GM19035 (cell line): ENCODE measurements at regions not wholly inside any gene's neighbourhood (a gene's known extent, or its start where the extent isn't known, plus 50 kb on each side); places are given as distances from the start of the nearest gene placed in this dataset.
"Not testable (repeated sequence)": the region's sequence is repeated elsewhere in the genome, so short reads cannot be mapped to it uniquely, and the experiment has no call there.

Experiments used
- ATAC-seq: cut with Tn5 transposase; IDR thresholded peaks from one replicate; pipeline ENCODE4 v1.9.1; 2021; ENCODE audit not compliant: unreplicated experiment

DNA sequence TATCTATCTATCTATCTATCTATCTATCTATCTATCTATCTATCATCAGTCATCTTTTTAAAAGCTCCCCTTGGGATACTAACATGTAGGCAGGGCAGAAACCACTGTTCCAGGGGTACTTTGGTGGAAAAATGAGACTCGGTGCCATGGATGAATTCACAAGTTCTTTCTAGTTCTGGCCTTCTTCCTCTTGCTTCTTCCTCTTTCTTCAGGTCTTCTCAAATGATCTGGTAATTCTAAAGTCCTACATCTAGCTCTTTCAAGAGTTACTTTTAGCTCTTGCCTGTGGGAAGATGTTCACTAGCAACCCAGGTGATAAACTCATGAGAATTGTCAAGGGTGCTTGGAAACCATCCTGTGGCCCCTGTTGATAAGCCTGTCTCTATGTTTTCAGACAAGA, 168.5 kb upstream of the TBC1D5 start:
- no peak for ATAC-seq

DNA sequence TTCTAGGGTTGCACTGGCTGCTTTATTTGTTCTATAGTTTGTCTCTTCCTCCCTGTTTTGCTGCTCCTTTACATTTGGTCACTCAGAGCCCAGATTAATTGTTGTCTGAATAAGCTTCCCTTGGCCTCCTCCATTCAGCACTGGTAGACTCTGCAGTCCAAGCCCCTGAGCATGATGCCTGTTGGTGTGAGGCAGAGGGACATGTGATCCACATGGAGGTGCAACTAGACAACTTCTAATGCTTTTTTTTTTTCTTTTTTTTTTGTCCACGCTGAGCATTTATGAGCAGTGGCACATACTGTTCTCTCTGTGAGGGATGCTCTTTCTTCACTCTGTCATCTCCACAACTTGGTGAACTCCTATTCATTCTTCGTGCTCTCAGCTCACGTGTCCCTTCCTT, 167.3 kb upstream of the TBC1D5 start:
- ATAC-seq: no peak

DNA sequence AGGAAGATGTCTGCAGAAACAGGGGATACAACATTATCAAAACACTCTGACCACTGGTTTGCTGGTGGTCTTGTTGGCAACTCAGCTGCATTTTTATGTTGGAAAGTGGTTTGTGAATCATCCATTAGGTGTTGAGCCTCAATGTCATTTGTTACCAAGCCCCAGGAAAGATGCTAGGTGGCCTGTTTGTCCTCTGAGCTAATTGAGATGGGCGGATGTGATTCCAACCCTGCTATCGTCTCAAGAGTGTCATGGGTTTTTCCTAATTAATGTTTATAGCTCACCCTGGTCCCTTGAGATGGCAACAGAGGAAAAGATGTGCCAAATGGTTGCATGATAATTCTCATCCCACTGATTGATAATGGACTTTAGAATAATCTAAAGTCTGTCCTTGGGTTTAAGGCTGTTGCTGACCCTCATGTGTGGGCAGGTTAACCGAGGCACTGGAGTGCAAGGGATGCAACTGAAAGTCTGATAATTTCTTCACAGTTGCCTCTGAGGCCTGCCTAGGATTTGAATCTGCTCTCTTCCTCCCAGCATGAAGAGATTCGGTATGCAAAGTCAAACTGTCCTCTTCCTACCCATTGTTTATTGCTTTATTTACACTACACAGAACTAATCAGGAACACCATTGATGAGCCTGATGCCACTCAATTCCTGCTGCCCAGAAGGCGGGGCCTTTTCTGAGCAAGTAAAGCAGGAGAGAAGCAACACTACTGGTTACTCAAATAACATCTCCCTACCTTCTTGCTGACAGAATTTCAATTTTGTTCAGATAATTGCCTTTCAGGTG, 166.2 kb upstream of the TBC1D5 start:
- no peak for ATAC-seq

DNA sequence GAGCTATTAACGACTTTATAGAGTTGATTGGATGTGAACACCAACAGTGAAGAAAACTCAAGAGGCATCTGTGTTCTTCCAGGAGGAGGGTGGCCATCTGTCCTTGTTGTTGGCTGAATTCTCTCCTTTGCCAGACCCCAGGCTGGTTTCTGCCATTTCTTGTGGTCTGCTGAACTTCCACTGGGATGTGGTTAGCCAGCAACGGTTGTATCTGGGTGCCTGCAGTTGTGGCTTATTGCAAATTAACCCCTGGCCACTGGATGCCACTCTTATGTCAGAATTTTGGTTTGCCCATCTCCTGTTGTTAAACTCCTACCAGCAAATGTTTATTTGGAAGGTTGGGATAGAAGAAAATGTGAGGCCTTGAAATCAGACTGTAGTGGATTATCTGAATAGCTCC, 163.6 kb upstream of the TBC1D5 start:
- ATAC-seq: no peak

DNA sequence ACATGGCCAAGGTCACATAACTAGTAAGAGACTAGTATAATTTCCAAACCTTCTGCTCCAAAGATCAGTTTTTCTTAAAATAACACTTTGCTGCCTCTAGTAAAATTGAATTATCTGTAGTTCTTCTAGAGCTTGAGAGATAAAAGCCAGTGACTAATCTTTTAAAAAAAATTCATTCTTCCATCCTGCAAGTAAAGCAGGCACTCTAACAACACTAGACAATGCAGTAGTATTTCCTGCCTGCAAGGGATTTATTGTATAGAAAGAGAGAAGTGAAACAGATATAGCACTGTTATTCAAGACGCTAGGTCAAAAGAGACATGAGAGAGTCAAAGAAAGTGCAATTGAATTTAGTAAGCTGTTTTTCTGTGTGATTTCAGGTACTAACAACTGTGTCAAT, 159.5 kb upstream of the TBC1D5 start:
- no peak for ATAC-seq

DNA sequence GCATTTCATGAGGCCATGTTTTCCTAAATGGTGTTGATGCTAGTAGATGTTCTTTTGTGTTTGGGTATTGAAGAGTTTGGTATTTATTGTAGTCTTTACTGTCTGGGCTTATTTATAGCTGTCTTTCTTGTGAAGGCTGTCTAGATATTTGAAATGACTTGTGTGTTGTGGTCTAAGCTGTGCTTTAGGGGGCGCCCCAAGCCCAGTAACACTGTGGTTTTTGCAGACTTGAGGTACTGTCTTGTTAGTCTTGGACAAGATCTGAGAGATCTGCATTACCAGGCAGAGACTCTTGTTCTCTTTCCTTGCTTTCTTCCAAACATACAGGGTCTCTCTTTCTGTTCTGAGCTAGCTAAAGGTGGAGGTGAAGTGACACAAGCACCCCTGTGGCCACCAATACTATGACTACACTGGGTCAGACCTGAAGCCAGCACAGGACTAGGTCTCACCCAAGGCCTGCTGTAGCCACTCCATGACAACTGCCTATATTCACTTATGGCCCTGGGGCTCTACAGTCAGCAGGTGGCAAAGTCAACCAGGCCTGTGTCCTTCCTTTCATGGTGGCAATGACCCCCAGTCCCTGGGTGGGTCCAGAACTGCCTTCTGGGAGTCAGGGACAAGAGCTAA, 152.1 kb upstream of the TBC1D5 start:
- ATAC-seq: peak; percentile 59

DNA sequence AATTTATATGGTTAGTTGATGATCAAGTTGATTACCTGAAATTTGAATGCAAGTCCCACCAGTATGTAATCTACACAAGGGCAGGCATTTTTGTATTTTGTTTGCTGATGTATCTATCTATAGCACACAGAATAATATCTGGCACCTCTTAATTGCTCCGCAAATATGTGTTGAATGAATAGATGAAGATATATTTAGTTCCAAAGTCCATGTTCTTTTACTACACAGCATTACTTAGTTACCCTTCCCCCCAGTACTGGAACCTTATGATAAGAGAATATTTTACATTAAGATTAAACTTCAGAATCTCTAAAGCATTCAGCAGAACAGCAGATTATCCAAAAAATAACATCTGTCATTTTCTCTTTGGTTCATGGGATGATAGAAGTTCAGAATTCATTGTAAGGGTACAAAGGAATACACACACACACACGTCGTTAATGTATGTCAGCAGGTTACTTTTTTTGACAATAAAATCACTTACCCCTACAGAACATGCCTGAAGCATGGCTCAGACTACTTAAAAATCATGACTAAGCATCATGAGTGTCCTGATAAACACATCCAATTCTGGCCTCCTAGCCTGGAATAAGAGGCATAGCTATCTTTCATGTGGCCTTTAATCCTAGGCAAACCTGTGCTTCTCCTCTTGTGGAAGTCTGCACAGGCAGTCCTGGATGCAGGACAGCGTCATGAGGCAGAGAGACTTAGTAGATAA, 148.9 kb upstream of the TBC1D5 start:
- ATAC-seq: no peak

DNA sequence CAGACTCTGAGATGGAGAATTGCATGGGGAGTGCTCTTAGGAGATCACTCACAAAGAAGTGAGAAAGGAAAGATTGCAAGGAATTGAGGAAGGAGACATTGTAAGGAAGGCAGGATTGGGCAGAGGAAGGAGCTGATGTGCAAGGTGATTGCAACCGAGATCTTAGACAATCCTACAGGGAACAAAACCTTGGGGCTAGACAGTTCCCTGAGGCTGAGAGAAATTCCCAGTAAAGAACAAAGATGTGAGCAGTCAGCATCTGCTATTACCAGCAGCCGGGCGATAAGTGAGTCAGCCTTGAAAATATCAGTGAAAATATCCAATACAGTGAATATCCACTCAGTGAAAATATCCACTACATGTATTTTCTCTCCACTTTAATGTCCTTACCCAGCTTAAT, 143.6 kb upstream of the TBC1D5 start:
- no peak for ATAC-seq

DNA sequence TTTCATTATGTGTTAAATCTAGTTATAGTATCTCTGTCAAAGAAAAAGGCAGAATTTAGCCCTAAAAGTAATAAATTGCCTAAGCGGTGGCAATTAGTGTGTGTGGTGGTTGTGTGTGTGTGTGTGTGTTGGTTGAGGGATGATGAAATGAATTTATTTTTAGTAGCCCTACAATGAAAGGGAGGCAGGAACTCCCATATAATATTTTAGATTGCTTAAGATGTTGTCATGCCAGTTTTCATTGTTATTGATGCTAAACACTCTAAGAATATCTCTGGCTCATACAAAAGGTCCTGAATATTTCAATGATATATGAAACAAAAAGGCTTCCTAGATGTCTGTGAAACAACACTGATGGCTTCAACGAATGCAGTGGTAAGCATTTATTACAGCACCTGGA, 140.6 kb upstream of the TBC1D5 start:
- no peak for ATAC-seq

DNA sequence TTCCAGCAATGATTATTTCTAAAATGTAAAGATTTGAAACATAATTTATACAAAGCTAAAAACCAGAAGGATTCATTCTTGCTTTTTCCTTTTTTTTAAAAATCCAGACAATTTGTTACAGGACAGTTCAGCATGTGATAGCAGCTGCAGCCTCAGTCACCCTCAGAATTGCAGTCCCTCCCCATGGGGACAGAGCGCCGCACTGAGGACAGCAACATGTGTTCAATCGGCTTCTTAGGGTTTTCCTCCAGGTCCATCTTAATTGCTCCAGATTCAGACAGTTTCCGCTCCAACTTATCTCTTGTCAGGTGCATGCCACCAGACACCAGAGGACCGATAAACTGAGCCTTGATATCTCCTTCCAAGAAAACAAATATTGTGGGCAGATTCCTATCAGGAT, 134.9 kb upstream of the TBC1D5 start:
- ATAC-seq: no peak

DNA sequence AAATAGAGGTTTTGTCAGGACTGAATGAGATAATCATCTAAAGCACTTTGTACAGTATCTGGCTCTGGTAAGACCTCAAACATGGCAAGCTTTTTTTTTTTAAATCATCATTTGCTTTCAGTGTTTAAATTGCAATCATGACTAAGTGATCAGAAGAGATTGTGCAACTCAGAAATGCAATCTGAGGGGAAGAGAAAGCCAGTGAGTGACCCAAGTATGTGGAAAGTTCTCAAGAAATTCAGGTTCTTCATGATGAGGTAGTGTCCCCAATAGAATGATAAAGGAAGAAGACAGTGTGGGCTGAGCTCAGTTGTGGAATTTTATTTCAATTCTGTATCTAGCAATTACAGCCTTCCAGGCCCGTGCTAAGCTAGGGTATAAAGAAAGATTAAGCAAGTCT, 132.2 kb upstream of the TBC1D5 start:
- ATAC-seq: no peak

DNA sequence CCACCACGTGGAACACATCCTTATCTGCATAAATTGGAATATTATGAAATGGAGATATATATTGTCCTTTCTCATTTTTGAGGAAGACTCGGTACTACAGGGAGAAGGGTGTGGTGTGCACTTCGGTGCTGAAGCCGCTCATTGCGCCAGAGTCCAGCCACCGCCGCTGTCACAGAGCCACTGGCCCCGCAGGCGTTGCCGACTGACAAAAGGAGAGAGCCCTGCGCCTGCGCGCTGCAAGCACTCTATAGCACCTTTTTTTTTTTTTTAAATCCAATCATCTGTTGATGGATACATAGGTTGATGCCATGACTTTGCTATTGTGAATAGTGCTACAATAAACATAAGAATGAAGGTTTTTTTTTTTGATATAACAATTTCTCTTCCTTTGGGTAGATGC, 130.0 kb upstream of the TBC1D5 start:
- no peak for ATAC-seq

DNA sequence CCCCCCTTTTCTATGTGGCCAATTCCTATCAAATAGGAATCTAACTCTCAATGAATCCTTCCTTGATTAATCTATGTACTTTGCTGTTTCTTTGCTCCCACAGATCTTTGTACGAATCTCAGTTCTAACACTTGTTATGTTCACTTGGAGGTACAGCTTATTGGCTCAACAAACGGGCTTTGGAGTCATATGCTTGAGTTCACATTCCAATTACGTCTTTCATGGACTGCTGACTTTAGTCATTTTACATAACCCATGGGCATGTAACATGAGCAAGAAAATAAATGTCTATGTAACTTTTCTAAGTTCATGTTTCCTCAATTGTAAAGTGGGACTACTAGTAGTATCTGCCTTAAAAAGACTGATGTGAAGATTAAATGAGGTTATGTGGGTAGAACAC, 123.2 kb upstream of the TBC1D5 start:
- ATAC-seq: no peak

DNA sequence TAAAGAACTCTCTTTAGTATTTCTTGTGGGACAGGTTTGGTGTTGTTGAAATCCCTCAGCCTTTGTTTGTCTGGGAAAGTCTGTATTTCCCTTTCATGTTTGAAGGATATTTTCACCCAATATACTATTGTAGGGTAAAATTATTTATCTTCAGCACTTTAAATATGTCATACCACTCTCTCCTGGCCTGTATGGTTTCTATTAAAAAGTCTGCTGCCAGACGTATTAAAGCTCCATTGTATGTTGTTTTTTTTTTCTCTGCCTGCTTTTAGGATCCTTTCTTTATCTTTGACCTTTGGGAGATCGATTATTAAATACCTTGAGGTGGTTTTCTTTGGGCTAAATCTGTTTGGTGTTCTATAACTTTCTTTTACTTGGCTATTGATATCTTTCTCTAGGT, 119.0 kb upstream of the TBC1D5 start:
- ATAC-seq: no peak

DNA sequence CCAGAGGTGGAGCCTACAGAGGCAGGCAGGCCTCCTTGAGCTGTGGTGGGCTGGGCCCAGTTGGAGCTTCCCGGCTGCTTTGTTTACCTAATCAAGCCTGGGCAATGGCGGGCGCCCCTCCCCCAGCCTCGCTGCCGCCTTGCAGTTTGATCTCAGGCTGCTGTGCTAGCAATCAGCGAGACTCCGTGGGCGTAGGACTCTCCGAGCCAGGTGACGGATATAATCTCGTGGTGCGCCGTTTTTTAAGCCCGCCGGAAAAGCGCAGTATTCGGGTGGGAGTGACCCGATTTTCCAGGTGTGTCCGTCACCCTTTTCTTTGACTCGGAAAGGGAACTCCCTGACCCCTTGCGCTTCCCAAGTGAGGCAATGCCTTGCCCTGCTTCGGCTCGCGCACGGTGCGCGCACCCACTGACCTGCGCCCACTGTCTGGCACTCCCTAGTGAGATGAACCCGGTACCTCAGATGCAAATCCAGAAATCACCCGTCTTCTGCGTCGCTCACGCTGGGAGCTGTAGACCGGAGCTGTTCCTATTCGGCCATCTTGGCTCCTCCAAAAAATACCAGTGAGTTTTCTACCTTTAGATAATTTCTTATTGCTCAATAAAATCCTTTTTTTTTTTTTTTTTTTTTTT, 118.5 kb upstream of the TBC1D5 start:
- ATAC-seq: not testable (repeated sequence)

DNA sequence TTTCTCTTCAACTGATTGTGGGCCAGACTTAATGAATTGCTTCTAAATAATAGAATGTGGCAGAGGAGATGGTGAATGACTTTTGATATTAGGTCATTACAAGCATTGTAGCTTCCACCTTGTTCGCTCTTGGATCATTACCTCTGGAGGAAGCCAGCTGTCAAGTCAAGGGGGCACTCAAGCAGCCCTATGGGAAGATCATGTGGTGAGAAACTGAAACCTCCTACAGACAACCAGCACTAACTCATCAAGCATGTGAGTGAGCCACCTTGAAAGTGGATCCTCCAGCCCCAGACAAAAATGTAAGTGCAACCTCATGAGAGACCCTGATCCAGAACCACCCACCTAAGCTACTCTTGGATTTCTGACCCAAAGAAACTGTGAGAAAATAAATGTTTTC, 109.8 kb upstream of the TBC1D5 start:
- no peak for ATAC-seq

DNA sequence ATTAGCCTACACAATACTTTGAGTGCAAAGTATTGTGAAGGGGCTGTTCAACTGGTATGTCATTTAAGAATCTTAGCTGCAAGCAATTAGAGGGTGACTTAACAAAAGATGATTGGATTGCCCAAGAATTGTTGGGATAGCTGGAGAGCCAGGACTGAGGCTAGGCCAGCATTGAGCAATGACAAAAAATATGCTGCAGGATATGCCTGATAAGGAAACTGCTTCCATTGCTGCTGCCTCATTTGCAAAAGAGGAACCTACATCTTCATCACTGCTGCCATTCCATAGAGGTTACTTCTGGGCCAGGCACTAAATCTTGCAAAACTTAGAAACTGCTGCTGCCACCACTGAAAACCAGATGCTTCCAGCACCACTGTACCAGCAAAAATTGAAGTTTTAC, 108.0 kb upstream of the TBC1D5 start:
- no peak for ATAC-seq

DNA sequence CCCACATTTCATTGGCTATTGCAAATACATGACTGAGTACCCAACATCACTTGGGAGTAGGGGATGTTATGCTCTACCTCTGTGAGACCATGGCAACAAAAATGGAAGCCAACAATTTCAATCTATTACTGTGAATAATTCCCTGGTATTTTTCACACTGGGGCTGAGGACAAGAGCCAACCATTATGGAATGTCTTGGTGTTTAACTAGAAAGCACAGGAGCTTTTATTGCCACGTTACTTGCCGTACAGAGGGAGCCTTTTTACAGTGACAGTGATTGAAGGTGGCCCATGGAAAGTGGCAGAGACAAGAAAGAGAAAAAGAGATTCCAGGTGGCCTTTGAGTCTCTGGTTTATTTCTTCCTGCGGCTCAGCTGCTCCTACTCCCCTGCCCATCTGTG, 105.7 kb upstream of the TBC1D5 start:
- no peak for ATAC-seq

DNA sequence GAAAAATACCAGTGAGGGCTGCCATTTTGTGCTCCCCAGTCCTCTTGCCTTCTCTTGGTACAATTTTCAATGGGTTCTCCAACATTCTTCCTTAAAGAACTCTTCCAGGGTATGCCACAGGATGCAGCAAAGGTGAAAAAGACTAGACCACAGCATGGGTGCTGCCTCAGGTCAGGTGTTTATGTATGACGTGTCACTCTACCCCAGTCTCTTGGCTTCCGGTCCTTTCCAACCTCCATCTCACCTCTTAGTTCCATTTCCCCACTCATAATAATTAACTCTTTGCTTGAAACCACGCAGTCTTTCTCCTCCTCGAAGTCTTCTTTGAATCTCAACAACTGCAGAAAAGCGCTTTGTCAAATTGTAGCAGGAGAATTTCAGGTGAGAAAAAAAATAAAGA, 104.7 kb upstream of the TBC1D5 start:
- ATAC-seq: no peak

DNA sequence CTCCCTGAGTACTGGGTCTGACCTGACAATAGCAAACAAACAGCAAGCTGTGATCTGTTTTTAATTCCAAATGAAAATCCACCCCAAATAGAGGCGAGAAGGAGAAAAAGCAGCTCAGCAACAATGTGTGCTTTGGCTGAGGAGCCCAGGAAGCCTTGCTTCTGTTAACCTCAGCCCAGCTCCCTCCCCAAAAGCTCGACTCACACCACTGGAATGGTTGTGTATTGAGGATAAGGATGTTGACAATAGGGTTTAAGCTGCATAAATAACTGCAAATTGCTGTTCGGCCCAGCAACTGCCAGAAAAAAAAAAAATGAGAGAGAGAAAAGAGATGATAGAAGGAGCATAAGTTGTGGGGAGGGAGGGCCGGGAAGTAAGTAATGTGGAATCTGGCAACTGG, 104.0 kb upstream of the TBC1D5 start:
- ATAC-seq: no peak

DNA sequence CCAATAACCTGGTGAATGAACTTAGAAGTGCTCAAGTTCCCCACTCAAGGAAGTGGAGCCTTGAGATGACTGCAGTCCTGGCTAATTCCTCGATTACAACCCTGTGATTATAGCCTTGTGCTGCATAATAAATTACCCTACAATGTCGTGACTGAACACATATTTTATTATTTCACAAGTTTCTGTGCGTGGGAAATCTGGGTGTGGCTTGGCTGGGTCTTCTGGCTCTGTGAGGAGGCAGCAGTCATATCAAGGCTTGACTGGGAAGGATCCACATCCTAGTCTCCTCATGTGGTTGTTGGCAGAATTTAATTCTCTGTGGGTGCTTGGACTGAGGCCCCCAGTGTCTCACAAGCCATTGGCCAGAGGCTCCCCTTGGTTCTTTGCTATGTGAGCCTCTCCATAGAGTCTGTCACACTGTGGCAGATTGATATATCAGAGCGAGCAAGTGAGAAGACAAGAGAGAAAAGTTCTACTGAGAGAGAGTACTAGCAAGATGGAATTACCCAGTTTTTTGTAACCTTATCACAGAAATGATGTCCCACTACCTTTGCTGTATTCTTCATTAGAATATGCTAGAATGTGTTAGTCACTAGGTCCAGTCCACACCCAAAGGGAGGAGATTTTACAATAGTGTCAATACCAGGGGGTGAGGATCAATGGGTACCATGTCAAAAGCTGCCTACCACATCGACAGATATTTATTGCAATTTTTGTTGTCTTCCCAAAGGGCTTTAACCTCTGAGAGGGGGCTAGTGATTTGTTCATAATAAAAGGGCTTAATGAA, 102.8 kb upstream of the TBC1D5 start:
- ATAC-seq: no peak
